NCI-H1105 treated with DMSO at 0.1 percent for 48 hours (cell line): ENCODE measurements at regions not wholly inside any gene's neighbourhood (a gene's known extent, or its start where the extent isn't known, plus 50 kb on each side); places are given as distances from the start of the nearest gene placed in this dataset.
"Not testable (repeated sequence)": the region's sequence is repeated elsewhere in the genome, so short reads cannot be mapped to it uniquely, and the experiment has no call there.

Experiments
- DNase-seq: peaks from one replicate; lab custom pipeline; 2025; lab: John Stamatoyannopoulos, UW

- DNase-seq: no peak
These were observed 128.3 kb upstream of the MIR17HG start for GRCh38 chr13:91219201-91219600.

GRCh38 chr13:91220872-91221271 is 126.6 kb upstream of the MIR17HG start:
- no peak for DNase-seq

GRCh38 chr13:91228108-91228507 is 119.4 kb upstream of the MIR17HG start:
- DNase-seq: no peak

DNA sequence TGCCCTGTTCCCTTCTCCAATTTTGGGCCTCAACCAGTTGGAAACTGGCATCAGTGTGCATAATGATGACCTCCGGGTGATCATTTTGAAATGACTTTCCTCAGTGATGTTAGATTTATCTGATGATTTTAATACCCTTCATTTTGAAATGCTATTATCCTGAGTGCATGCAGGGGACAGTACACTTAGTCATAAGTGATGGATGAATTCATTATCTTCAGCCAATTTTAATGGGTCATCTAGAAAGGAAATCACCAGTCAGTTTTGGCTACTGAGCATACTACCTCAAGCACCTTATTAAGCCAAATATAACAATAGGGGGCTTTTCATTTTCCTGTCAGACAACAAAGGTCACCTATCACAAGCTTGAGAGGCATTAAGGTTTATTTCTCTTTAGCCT is 118.5 kb upstream of the MIR17HG start:
- no peak for DNase-seq

DNA sequence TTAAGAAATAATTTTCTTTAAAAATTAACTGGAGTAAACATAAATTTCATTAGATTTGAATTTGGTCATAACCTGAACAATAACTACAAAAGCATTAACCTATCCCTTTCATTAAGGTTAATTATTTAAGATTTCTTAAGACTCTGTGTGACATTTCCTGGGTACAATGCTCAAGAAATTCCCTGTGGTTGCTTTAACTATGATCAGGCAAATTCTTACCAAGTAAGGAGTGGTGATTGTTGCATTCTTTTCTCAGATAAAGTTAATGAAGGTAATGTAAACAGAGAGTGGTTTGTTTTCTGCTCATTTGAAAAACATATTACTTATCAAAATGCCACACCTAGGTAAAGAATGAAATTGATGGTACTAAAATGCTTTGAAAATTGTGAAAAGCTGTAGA is 114.8 kb upstream of the MIR17HG start:
- no peak for DNase-seq

DNA sequence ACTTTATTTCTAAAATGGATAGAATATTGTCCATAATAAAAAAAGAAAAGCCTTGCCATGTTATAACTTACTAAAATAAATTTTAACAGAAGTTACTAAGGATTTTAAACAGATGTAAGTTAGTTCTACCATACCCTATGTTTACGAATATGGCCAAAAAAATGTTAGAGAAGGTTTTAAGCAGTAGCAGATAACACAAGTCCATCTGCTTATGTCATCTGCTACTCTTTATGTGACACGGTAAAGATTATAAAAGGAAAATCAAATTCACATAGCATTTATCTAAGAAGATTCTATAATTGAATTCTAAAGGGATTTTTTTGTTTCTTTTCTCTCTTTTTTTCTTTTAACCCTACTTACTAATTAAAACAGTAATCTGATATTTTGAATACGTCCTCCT is 114.2 kb upstream of the MIR17HG start:
- no peak for DNase-seq

DNA sequence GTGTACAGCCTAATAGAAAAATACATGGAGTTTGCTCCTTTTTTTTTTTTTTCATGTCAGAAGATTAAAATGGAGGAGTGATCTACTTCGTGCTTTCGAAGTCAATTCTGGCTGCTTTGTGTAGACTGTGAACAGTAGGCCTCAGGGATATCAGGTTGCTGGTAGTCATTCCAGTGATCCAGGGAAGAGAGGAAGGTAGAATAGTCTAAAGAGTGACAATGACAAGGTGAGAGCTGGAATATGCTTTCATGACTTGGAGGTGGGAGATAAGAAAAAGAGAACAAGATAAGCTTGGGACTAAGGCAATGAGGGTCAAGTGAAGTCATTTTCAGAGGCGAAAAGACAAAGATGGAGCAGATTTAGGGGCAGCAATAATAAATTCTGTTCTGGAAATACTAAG is 111.3 kb upstream of the MIR17HG start:
- no peak for DNase-seq

- no peak for DNase-seq
These were observed 110.6 kb upstream of the MIR17HG start for GRCh38 chr13:91236921-91237320.

GRCh38 chr13:91238036-91238435 is 109.5 kb upstream of the MIR17HG start:
- no peak for DNase-seq

- DNase-seq: no peak
These were observed 107.1 kb upstream of the MIR17HG start for GRCh38 chr13:91240341-91240740.

GRCh38 chr13:91241221-91241933 is 106.1 kb upstream of the MIR17HG start:
- no peak for DNase-seq

- DNase-seq: no peak
These were observed 104.8 kb upstream of the MIR17HG start for GRCh38 chr13:91242652-91243051.

GRCh38 chr13:91245288-91245687 is 102.2 kb upstream of the MIR17HG start:
- DNase-seq: no peak

DNA sequence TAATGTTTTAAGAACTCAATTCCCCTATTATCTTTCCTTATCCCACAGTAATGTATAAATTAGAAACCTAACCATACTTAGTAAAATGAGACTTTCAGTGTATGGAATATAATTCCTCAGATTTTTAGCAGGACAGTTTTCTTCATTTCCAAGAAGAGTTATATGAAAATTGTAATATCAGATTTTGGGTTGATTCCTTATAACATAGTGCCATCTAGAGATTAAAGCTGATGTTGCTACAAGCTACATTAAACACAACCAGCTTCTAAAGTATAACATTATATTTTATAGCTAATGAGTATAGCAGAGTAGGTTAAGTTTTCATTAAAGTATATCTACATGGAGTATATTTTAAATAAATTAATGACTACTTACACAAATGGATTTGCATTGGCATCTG is 99.7 kb upstream of the MIR17HG start:
- no peak for DNase-seq

GRCh38 chr13:91248249-91248648 is 99.2 kb upstream of the MIR17HG start:
- DNase-seq: no peak

DNA sequence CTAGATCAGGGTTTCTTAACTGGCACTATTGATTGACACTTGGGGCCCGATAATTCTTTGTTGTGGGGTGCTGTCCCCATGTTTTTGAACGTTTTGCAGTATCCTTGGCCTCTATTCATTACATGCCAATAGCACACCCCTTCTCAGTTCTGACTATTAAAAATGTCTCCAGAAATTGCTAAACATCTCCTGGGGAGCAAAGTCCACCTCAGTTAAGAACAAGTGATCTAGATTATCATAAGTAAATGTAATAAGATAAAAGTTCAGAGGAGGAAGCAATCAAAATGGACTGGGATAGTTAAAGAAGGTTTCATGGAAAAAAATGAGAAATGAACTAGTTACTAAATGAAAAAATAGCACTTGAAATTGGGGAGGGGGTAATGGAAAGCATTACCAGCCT is 98.1 kb upstream of the MIR17HG start:
- DNase-seq: no peak

GRCh38 chr13:91249861-91250260 is 97.6 kb upstream of the MIR17HG start:
- no peak for DNase-seq

GRCh38 chr13:91251573-91251972 is 95.9 kb upstream of the MIR17HG start:
- not testable (repeated sequence) for DNase-seq

DNA sequence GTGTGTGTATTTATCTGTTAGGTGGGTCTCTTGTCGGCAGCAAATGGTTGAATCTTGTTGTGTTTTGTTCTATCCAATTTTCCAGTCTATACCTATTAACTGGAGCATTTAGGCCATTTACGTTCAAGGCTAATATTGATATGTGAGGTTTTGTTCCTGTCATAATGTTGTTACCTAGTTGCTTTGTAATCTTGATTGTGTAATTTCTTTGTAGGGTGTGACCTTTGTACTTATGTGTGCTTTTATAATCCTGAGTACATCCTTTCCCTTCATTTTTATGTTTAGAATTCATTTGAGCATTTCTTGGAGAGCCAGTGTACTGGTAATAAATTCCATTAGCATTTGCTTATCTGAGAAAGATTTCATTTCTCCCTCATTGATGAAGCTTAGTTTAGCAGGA is 83.0 kb upstream of the MIR17HG start:
- DNase-seq: no peak

DNA sequence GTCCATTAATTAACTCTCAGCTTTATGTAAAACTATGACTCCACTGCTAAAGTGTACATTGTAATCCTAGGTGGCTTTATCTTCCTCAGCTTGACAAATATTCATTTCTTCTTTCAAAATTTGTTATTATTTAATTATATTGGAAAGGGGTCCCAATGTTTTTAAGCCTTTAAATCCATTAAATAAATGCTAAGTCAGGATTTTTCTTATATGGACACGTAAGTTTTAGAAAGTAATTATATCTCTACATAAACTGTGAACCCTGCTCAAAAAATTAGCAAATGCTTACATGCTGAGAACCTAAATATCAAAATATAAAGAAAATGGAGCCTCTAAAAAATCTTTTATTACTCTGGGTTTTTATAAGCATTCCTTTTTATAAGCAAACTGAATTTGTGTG is 78.2 kb upstream of the MIR17HG start:
- DNase-seq: no peak

- no peak for DNase-seq
These were observed 77.5 kb upstream of the MIR17HG start for GRCh38 chr13:91270031-91270430.

- no peak for DNase-seq
These were observed 75.2 kb upstream of the MIR17HG start for GRCh38 chr13:91272235-91272777.

DNA sequence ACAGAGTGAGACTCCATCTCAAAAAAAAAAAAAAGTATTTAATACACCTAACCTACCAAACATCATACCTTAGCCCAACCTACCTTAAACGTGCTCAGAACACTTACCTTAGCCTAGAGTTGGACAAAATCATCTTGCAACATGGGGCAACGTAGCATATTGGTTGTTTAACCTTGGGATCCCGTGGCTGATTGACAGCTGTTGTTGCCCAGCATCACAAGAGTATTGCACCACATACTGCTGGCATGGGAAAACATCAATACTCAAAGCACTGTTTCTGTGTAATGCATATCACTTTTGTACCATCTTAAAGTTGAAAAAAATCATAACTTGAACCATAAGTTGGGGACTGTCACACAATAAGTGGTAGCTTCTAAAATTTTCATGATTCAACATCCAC is 73.8 kb upstream of the MIR17HG start:
- DNase-seq: no peak

DNA sequence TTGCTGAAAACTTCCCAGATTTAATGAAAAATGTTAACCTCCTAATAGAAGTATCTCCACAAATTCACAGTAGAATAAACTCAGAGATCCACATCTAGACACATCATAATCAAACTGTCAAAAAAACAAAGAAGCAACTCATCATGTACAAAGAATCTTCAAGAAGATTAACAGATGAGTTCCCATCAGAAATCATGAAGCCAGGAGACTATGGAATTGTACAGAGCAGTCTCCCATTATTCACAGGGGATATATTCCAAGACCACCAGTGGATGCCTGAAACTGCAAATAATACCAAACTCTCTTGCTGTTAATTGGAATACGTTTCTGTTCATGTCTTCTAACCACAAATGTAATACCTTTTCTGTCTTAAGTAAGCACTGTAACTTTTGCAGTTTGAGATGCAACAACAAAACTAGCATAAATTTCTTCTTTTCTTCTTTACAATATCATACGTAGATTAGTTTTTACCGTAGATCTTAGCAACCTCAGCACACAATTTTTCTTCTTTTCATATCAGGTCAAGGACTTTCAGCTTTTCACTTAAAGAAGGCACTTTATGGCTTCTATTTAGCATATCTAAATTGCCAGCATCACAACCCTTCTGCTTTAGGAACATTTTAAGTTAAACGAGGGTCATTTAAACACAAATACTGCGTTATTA is 70.3 kb upstream of the MIR17HG start:
- no peak for DNase-seq
